ENCODE measurements at regions not wholly inside any gene's neighbourhood (a gene's known extent, or its start where the extent isn't known, plus 50 kb on each side); places are given as distances from the start of the nearest gene placed in this dataset.
"Not testable (repeated sequence)": the region's sequence is repeated elsewhere in the genome, so short reads cannot be mapped to it uniquely, and the experiment has no call there.

- DNase-seq = no peak
Observed at GRCh38 chr2:122021941-122022340, 266.5 kb downstream of the TSN start.

GRCh38 chr2:122022531-122022930 is 267.1 kb downstream of the TSN start:
- no peak for DNase-seq

- no peak for DNase-seq
Observed at GRCh38 chr2:122023059-122023864, 267.8 kb downstream of the TSN start.

- DNase-seq = no peak
Observed at GRCh38 chr2:122027510-122028217, 272.2 kb downstream of the TSN start.

GRCh38 chr2:122028371-122029100 is 273.1 kb downstream of the TSN start:
- DNase-seq = no peak

GRCh38 chr2:122029456-122029855 is 274.0 kb downstream of the TSN start:
- DNase-seq = no peak

- no peak for DNase-seq
Observed at GRCh38 chr2:122029945-122030344, 274.5 kb downstream of the TSN start.

GRCh38 chr2:122031544-122032263 is 276.3 kb downstream of the TSN start:
- DNase-seq = no peak

- DNase-seq = no peak
Observed at GRCh38 chr2:122032264-122032645, 276.8 kb downstream of the TSN start.

GRCh38 chr2:122033778-122034177 is 278.3 kb downstream of the TSN start:
- no peak for DNase-seq

- DNase-seq = no peak
Observed at GRCh38 chr2:122034344-122034743, 278.9 kb downstream of the TSN start.

- no peak for DNase-seq
Observed at GRCh38 chr2:122034777-122035176, 279.3 kb downstream of the TSN start.

- not testable (repeated sequence) for DNase-seq
Observed at GRCh38 chr2:122038816-122039215, 283.4 kb downstream of the TSN start.

GRCh38 chr2:122041455-122041854 is 286.0 kb downstream of the TSN start:
- DNase-seq = no peak

- not testable (repeated sequence) for DNase-seq
Observed at GRCh38 chr2:122051659-122052058, 296.2 kb downstream of the TSN start.

GRCh38 chr2:122055521-122055931 is 300.1 kb downstream of the TSN start:
- no peak for DNase-seq

GRCh38 chr2:122056853-122057252 is 301.4 kb downstream of the TSN start:
- DNase-seq = no peak

- peak; percentile 2 for DNase-seq
Observed at GRCh38 chr2:122061206-122061605, 305.8 kb downstream of the TSN start.

- DNase-seq = no peak
Observed at GRCh38 chr2:122061831-122062230, 306.4 kb downstream of the TSN start.

- DNase-seq = no peak
Observed at GRCh38 chr2:122062506-122062905, 307.1 kb downstream of the TSN start.

- DNase-seq = no peak
Observed at GRCh38 chr2:122063716-122064115, 308.3 kb downstream of the TSN start.

- no peak for DNase-seq
Observed at GRCh38 chr2:122070241-122070731, 314.8 kb downstream of the TSN start.

GRCh38 chr2:122072666-122073065 is 317.2 kb downstream of the TSN start:
- no peak for DNase-seq
